Right lobe of liver (tissue), 6 donors: ENCODE measurements at regions not wholly inside any gene's neighbourhood (a gene's known extent, or its start where the extent isn't known, plus 50 kb on each side); places are given as distances from the start of the nearest gene placed in this dataset.

Experiments used
- ATAC-seq, 4 donors: fragments of 200-7000 bp; cut with Tn5 transposase; one replicate each; pipeline ENCODE4 v1.9.1; 2020; ENCODE audit warnings: mild to moderate bottlenecking in 4 of 4, moderate library complexity in 4 of 4
- DNase-seq, 3 donors: peaks; one replicate each; pipeline ENCODE4 v3.0.0-alpha.2; 2020
- H3K27ac ChIP-seq, 3 donors: fragments of 200-600 bp; one replicate each; pipeline ENCODE4 v1.8.0; 2022
- H3K27me3 ChIP-seq, 2 donors: fragments of 200-600 bp; one replicate each; pipeline ENCODE4 v1.8.0; 2022
- H3K36me3 ChIP-seq, 4 donors: fragments of 200-600 bp; sonication (generic) in 1 of 4; one replicate each; pipeline versions ENCODE4 v1.5.1 to v1.8.0; 2017 to 2022; ENCODE audit warnings: control low read depth in 1 of 4
- H3K4me1 ChIP-seq, 4 donors: fragments of 200-600 bp; sonication (generic) in 1 of 4; one replicate each; pipeline versions ENCODE4 v1.5.1 to v1.8.0; 2017 to 2022; ENCODE audit warnings: control low read depth in 1 of 4
- H3K4me3 ChIP-seq, 3 donors: fragments of 200-600 bp; one replicate each; pipeline ENCODE4 v1.8.0; 2022
- H3K9me3 ChIP-seq, 4 donors: fragments of 200-600 bp; sonication (generic) in 1 of 4; one replicate each; pipeline versions ENCODE4 v1.5.1 to v1.8.0; 2017 to 2022; ENCODE audit warnings: control low read depth in 1 of 4
- CTCF ChIP-seq, 4 donors: fragments of 200-600 bp in 3 of 4; fragments of 450-650 bp in 1 of 4; IDR thresholded peaks; one replicate each; pipeline versions ENCODE4 v1.5.1 to v1.8.0; 2016 to 2022; ENCODE audit warnings: antibody characterized with exemption in 4 of 4, mild to moderate bottlenecking in 2 of 4
- POLR2A ChIP-seq: fragments of 450-650 bp; IDR thresholded peaks from one replicate; pipeline ENCODE4 v1.6.1; 2017; ENCODE audit warnings: antibody characterized with exemption, mild to moderate bottlenecking
- WGBS: methylation state at CpG from one replicate; pipeline ENCODE4 v1.1.6; 2018; ENCODE audit warnings: low coverage, low lambda C conversion rate; ENCODE audit not compliant: insufficient coverage; ENCODE audit errors: missing lambda C conversion rate; 5-methylcytosine and 5-hydroxymethylcytosine counted together
- intact Hi-C, 2 donors: fragments of 100-400 bp; cut with DNase I; formaldehyde crosslinking; loops; one replicate each; pipeline versions ENCODE4 v1.11.2 to v1.14.1; 2022
- donor health status: DM: no; HTN: yes; CAD: no.
- donor health status: DM: no; HTN: no; CAD: no.
- donor health status: DM: no; HTN: no; CAD: no.
- donor health status: DM: no; HTN: yes; CAD: no.
- donor health status: DM: no; HTN: yes; CAD: no.

GRCh38 chrX:11039926-11040325 lies 71.2 kb upstream of the HCCS start:
- no peak for TF ChIP-seq POLR2A
- no peak for TF ChIP-seq CTCF (IDR thresholded peaks at IDR 0.05)
- WGBS = 56% methylated on average over 1 of the region's 1 CpG
- no peak overlapping the region for H3K4me3 ChIP-seq
- DNase-seq (no peak), ATAC-seq (no peak)
- no peak overlapping the region for H3K27ac ChIP-seq
- no peaks in the 10 kb centered on the region for H3K9me3 ChIP-seq
- H3K4me1 ChIP-seq = no peaks in the 10 kb centered on the region
- intact Hi-C loops = no loop called here
- H3K36me3 ChIP-seq = no peaks in the 10 kb centered on the region
- H3K27me3 ChIP-seq = no peaks in the 10 kb centered on the region

GRCh38 chrX:11040405-11040804 lies 70.7 kb upstream of the HCCS start:
- DNase-seq (no peak), ATAC-seq (no peak)
- no peak overlapping the region for H3K4me3 ChIP-seq
- TF ChIP-seq CTCF (IDR thresholded peaks at IDR 0.05) (peak in 2 of 4 donors; percentile 10 to 14), POLR2A (no peak)
- H3K9me3 ChIP-seq = peaks cover 0 to 2% (median 0%) of the 10 kb centered on the region in 4 donors
- 0% methylated on average over 1 of the region's 1 CpG for WGBS
- no peaks in the 10 kb centered on the region for H3K36me3 ChIP-seq
- intact Hi-C loops = no loop called here
- no peaks in the 10 kb centered on the region for H3K27me3 ChIP-seq
- H3K4me1 ChIP-seq = no peaks in the 10 kb centered on the region
- no peak overlapping the region for H3K27ac ChIP-seq

- Histone ChIP-seq H3K36me3 (no peaks in the 10 kb centered on the region), H3K4me1 (no peaks in the 10 kb centered on the region), H3K27me3 (no peaks in the 10 kb centered on the region), H3K27ac (no peak overlapping the region), H3K4me3 (no peak overlapping the region), H3K9me3 (peaks cover 0 to 5% (median 0%) of the 10 kb centered on the region in 4 donors)
- ATAC-seq (no peak), DNase-seq (no peak)
- WGBS = 63% methylated on average over 2 of the region's 2 CpGs
- intact Hi-C loops = no loop called here
- TF ChIP-seq CTCF (IDR thresholded peaks at IDR 0.05) (no peak), POLR2A (no peak)
Observed at GRCh38 chrX:11040996-11041395, 70.1 kb upstream of the HCCS start.

GRCh38 chrX:11050013-11050412 lies 61.1 kb upstream of the HCCS start:
- TF ChIP-seq CTCF (IDR thresholded peaks at IDR 0.05) (no peak), POLR2A (no peak)
- ATAC-seq (no peak), DNase-seq (no peak)
- Histone ChIP-seq H3K4me3 (no peak overlapping the region), H3K36me3 (no peaks in the 10 kb centered on the region), H3K9me3 (peaks cover 0 to 5% (median 0%) of the 10 kb centered on the region in 4 donors), H3K4me1 (no peaks in the 10 kb centered on the region), H3K27ac (no peak overlapping the region), H3K27me3 (no peaks in the 10 kb centered on the region)
- intact Hi-C loops = no loop called here
- WGBS = 73% methylated on average over 2 of the region's 2 CpGs

- TF ChIP-seq POLR2A (no peak), CTCF (IDR thresholded peaks at IDR 0.05) (no peak)
- no peak overlapping the region for H3K27ac ChIP-seq
- H3K4me3 ChIP-seq = no peak overlapping the region
- H3K36me3 ChIP-seq = no peaks in the 10 kb centered on the region
- no peaks in the 10 kb centered on the region for H3K27me3 ChIP-seq
- intact Hi-C loops = no loop called here
- DNase-seq (no peak), ATAC-seq (no peak)
- no peaks in the 10 kb centered on the region for H3K4me1 ChIP-seq
- H3K9me3 ChIP-seq = no peaks in the 10 kb centered on the region
Observed at GRCh38 chrX:11053351-11053750, 57.8 kb upstream of the HCCS start.
